HS-5 (cell line): ENCODE measurements at regions not wholly inside any gene's neighbourhood (a gene's known extent, or its start where the extent isn't known, plus 50 kb on each side); places are given as distances from the start of the nearest gene placed in this dataset.

Source experiments
- DNase-seq: peaks from one replicate; pipeline ENCODE4 v3.0.0-alpha.2; 2012; ENCODE audit warnings: low read depth

GRCh38 chr1:175826705-175827104 is 83.3 kb upstream of the TNR start:
- no peak for DNase-seq

DNA sequence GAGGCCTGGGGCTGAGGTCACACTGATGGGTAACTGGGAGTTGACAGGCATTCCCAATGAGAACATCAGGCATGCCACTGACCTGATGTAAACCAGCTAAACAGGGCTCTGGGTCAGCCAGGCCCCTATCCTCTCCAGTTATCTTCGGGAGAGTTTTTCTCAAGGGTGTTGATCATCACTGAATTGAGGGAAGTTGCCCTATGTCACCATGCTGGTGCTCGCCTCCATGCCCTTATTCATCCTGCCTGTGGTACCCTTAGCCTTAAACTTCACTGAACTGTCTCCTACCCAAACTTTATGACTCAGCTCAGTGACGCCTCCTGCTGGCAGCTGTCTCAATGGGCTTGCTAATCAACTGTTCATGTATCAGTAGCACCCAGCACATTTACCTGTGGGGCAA is 80.7 kb upstream of the TNR start:
- no peak for DNase-seq

DNA sequence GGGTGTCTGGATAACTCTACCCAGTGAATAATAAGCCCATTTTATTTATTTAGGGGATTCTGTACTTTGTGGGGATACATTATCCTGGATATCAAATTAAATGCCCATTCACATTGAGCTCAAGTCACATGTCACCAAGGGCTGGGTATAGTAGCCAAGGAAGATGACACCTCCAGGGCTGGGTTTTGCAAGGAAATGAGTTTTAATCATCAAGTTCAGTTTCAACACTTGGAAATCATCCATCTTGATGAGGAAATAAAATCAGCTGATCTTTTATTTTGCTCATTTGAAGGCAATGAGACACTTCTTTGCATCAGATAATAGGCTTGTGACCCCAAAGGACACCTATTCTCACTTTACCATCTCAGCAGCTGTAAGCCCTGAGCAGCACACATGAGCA is 80.0 kb upstream of the TNR start:
- DNase-seq = no peak

DNA sequence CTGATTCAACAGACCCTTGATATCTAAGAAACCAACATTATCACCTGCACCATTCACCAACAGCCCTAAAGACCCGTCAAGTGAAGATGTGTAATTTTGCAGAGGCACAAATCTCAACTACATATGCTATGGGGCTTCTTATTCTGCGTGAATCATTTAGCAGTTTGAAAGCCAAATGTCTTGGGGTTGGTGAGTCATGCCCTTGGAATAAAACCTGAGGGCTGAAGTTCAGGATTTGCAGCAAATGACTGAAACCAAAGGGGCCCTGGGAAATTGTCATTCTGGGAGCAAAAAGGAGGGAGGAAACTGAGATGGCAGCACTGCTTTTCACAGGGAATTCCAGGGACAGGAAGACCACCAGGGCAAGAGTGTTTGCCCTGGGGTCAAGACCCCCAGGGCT is 79.2 kb upstream of the TNR start:
- peak; percentile 26 for DNase-seq

DNA sequence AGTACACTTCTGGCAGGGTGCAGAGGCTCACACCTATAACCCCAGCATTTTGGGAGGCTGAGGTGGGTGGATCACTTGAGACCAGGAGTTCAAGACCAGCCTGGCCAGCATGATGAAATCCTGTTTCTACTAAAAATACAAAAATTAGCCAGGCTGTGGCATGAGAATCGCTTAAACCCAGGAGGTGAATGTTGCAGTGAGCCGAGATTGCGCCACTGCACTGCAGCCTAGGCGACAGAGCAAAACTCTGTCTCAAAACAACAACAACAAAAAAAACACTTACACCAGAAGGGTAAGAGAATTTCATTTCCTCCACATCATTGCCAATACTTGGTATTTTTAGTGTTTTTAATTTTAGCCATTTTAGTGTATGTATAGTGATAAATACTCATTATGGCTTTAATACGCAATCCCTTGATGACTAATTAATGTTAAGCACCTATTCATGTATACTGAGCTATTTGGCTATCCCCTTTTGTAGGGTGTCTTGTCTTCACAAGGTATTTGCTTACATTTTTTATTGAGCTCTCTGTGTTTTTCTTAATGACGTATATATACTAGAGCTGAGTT is 77.1 kb upstream of the TNR start:
- DNase-seq = no peak

- no peak for DNase-seq
Observed at GRCh38 chr1:175818929-175819328, 75.5 kb upstream of the TNR start.

DNA sequence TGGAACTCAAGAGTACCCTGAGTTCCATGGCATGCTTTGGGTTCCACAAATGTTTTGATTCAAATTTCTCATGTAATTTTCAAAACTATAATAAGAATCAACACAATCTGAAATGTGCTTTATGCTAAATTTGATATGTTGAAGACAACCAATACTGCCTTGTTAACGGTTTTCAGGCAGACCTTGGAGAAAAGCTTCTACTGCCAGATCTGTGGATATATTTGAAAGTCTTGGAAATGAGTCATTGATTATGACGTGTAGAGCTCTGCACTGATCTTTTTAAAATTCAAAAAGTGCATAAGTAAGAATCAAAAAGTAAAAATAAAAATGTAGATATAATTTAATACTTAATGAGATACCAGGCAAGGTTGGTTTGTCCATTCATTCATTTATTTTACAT is 74.0 kb upstream of the TNR start:
- DNase-seq = no peak

DNA sequence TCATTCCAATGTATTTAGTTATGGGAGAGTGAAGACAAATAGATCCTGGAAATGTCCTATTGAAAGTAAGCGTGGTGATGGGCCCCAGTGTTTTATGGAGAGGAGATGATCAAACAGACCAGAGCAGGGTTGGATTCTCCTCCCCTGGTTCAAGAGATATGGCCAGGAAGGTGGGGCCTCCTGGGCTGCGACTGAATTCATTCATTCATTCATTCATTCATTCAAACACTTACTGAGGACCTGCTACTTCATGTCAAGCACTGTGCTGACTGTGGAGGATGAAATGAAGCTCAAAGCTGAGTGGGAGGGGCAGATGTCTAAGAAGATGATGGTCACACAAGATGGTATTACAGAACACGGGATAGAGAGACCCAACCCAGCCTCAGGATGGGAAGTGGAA is 71.5 kb upstream of the TNR start:
- no peak for DNase-seq

- DNase-seq = no peak
Observed at GRCh38 chr1:175812936-175813335, 69.5 kb upstream of the TNR start.

- no peak for DNase-seq
Observed at GRCh38 chr1:175810305-175810704, 66.9 kb upstream of the TNR start.

GRCh38 chr1:175808999-175809398 is 65.6 kb upstream of the TNR start:
- no peak for DNase-seq

DNA sequence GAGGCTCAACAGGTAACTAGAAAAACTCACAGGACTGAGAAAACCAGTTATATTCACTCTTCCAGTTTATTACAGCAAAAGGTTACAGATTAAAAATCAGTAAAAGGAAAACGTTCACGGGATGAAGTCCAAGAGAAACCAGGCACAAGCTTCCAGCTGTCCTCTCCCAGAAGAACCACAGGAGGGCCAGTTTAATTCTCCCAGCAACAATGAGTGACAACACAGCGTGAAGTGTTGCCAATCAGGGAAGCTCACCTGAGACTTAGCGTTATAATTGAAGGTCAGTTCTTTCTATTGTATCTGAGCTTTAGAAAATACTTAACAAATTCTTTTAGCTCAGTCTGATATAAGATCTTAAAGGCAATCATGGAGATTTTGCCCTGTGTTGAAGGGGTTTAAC is 65.2 kb upstream of the TNR start:
- DNase-seq = no peak

DNA sequence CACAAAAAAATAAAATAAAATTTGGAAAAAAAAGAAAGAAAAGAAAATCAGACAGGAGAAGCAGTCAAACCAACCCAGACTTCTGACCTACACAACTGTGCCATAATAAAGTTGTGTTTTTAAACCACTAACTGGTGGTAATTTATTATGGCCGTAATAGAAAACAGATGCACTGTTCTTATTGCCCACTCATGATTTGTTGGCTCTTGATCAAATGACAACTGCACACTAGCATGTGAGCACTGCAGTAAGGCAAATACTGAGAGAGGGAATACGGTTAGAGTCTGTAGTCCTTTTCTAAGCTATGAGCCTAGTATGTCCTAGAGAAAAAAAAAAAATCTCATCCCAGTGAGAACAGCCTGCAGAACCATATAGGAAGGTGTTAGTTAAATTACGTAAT is 61.2 kb upstream of the TNR start:
- no peak for DNase-seq

DNA sequence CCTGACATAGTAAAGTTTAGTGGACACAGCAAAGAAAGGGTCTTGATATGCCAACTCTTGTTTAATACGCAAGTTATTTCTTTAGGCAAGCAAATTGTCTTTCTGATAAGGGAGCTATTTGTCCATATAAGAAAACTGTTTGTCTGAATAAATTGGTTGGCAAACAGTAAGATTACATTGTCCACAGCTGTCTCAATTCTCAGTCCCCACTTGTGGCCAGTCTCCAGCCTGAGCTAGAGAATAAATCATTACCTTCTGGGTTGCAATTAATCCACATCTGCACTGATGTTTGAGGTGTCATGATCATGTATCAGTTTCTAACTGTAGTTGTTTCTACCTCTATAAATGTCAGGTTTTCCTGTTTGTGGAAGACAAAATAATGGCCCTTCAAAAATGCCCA is 60.0 kb upstream of the TNR start:
- DNase-seq = no peak

DNA sequence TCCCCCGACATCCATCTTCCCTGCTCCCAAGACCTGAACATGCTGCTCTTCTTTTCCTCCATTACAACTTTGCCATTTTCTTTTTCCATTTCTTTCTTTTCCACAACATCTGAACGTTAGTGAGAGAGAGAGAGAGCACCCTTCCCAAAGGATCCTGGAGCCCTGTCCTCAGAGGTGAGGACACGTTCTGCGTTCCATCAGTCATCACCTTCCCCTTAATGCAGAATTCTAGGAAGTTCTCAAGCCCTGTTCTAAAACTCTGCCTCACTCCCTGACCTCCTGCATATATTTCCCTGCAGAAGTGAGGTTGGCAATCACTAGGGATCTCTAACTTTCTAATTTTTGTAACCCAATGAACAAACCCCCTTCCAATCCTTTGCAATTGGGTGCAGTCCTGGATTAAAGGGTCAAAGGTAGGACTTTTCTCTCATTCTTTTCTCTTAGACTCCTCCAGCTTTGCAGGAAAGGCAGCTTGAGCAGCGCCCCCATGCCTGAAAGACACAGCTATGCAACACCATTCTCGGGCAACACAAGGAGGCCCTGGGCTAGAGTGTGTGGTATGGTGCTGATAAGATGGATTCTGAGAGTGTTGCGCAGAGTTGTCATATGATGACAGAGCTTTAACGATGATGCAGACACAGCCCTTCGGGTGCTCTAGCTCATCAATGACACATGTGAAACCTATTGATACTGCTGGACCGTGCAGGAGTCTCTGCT is 59.2 kb upstream of the TNR start:
- no peak for DNase-seq

DNA sequence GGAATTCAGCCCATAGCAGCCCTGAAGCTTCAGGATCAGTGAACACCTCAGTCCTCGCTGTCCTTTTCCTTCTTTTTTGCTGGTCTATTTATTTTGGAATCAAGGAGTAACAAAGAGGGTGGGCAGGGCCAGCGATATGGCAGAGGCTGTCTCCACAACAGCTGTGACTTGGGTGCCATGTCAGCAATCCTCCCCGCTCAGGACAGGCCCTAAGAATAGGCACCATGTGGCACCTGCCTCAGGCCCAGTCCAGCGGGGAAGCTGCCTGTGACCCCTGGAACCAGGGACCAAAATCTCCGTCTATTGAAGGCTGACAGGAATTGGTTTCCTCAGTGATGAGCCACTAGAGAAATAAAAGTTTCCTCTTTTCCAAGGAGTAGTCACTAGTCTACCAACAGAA is 58.6 kb upstream of the TNR start:
- DNase-seq = no peak

DNA sequence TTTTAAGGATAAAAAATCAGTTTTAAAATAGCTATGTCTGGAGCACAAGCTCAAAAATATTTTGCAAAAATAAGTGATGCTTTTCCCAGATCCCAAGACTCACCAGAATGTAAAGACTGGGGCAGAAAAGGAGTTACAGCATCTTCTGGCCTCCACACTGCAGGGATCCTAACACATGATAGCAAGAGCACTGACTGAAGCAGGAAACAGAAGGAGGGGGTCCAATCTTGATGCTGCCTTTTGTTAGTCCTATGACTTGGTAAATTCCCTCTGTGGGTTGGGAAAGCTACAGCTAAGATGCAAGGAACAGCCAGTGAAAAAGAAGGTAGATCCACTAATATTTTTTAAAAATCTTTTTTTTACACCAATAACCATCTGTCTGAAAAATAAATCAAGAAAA is 54.2 kb upstream of the TNR start:
- DNase-seq = no peak

DNA sequence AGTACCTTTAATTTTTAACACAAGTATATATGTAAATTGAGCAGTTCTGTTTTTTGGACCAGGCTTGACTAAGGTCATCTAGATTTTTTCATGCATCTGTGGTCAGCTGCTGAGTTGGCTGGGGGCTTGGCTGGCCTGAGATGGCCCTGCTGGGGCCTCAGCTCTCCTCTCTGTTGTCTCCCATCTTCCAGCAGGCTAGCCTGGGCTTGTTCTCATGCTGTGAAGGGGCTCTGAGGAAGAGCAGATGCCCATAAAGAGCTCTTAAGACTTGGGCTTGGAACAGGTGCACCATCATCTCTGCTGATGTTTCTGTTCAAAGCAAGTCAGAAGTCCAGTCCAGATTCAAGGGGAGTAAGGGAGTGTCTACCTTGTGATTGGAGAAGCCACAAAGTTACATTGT is 51.2 kb upstream of the TNR start:
- no peak for DNase-seq

DNA sequence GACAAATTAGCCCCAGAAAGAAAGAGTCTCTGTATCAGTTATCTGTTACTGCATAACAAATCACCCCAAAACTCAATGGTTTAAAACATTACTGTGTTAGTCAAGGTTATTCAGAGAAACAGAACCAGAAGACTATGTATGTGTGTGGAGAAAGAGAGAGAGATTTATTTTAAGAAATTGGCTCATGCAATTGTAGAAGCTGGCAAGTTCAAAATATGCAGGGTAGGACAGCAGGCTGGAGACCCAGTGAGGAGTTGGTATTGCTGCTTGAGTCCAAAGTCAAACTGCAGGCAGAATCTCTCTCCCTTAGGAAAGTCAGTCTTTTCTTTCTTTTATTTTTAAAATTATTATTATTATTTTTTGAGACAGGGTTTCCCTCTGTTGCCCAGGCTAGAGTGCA is 50.2 kb upstream of the TNR start:
- no peak for DNase-seq
